ENCODE measurements at regions not wholly inside any gene's neighbourhood (a gene's known extent, or its start where the extent isn't known, plus 50 kb on each side); places are given as distances from the start of the nearest gene placed in this dataset.

- DNase-seq, result no peak
Measured at GRCh38 chr3:10585945-10586344, 80.6 kb upstream of the ATP2B2 start.

DNA sequence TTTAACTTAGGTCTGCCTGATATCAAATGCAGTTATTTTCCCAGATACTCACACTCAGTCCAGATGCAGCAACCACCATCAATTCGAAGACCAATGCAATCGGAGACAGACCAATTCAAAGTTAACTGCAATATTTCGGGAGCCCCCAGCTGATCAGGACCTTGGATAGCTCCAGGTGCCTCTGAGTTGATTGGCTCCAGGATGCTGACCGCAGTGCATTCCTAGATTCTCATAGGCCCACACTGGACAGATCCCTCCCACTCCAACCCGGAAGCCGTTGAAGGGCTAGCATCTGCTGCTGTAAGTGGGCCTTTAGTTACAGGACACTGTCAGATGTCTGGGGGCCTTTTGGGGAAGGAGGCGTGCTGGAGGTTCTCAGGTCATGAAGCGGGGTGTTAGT, 89.5 kb upstream of the ATP2B2 start:
- DNase-seq, result peak in 1 of 2 donors; percentile 46

GRCh38 chr3:10596746-10597448, 91.5 kb upstream of the ATP2B2 start:
- no peak for DNase-seq

DNA sequence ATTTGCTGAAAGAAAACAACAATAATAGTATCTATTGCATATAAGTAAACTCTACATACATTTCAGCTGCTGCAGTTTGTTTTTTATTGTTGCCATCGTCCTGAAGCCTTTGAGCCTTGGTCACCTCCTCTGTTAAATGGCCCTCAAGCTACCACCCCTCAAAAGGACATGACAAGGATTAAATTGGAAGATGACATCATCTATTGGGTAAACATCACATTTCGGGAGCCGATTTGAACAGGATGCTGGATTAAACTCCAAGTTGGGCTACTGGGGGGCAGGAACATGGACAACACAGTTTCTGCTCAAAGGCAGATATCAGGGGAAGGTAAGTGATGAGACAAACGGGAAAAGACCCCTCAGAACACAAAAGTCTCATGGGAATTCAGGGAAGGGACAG, 92.3 kb upstream of the ATP2B2 start:
- no peak for DNase-seq

GRCh38 chr3:10599017-10599416, 93.6 kb upstream of the ATP2B2 start:
- DNase-seq, result no peak

GRCh38 chr3:10599444-10599843, 94.1 kb upstream of the ATP2B2 start:
- no peak for DNase-seq

DNA sequence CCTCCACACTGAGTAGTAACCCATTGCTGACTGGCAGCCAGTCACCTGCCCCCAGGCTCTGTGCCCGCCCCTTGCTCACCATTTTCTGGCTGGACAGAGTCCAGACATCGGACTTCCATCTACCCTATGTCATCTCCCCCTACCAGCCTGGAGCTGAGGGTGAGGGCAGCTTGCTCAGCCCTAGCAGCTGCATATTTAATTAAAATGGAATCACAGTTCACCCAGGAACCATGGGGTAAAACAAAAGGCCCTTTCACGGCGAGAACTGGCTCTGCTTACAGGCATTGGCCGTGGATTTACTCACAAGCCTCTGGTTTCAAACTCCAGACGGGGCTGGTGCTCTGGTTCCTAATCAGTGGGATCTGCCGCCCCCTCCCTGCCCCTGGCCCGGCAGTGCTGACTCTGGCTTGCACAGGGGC, 94.9 kb upstream of the ATP2B2 start:
- no peak for DNase-seq

GRCh38 chr3:10600726-10601125, 95.3 kb upstream of the ATP2B2 start:
- DNase-seq, result no peak

DNA sequence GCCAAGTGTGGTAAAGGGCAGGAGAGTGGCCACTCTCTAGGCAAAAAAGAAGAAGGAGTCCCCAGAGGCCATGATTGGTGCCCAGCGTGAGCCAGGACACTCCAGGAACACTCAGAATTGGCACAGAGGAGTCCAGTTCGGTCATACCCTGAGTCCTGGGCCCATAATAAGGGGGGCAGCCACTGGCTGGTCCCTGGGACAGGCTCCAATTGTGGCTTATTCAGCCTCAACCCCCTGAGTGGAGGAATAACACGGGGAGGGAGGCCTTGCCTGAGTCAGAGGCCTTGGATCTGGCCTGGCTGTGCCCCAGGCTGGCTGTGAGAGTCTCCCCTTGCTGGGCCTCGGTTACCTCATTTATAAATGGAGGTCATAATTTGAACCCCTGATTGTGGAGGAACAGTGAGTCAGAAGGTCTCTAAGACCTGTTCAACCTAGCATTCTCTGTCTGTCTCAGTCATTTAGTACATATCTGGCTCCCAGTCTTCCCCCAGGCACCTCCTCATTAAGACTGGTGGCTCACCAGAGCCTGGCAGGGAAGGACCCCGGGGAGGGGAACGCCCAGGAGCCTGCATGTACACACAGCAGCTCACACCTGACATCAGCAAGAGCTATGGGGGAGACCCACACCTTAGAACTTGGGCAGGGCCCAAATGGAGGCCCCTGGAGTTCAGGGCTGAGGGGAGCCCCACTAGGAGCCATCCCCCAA, 95.9 kb upstream of the ATP2B2 start:
- no peak for DNase-seq

DNA sequence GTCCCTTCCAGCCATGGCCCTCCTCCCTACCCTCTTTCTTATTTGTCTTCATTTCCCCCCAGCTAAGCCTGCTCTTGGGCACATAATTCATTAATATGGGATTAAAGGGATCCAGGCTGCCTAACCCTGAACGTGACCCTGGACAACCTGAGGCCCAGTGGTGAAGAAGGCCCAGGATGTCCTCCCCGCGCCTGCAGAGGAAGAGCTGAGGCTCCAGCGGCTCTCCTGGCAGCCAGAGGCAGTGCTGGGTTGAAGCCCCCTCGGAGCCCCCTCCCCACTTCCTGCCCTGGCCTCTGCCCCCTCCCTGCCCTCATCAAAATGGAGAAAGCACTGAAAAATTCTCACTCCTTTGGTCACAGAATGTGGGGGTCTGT, 96.5 kb upstream of the ATP2B2 start:
- no peak for DNase-seq

DNA sequence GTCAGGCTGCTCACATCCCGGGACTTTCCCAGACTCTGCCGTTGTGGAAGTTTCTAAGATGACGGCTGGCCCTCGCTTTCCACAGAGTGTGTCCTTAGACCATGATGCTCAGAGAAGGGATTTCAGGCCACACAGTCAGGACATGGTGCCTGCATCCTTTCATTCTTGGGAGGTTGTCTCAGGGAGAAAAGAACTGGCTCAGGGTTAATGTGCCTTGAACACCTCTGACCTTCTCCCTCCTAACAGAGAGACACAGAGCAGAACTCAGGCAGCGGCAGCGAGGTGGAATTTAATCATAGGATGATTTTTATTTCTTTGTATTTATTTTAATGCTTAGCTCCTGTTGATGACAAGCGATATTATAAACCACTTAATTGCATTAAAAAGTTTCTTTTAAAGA, 96.9 kb upstream of the ATP2B2 start:
- no peak for DNase-seq

GRCh38 chr3:10602769-10603768, 97.7 kb upstream of the ATP2B2 start:
- peak; percentile 51 to 75 for DNase-seq

GRCh38 chr3:10609134-10609533, 103.7 kb upstream of the ATP2B2 start:
- DNase-seq, result no peak

GRCh38 chr3:10614168-10614567, 108.8 kb upstream of the ATP2B2 start:
- DNase-seq, result no peak

DNA sequence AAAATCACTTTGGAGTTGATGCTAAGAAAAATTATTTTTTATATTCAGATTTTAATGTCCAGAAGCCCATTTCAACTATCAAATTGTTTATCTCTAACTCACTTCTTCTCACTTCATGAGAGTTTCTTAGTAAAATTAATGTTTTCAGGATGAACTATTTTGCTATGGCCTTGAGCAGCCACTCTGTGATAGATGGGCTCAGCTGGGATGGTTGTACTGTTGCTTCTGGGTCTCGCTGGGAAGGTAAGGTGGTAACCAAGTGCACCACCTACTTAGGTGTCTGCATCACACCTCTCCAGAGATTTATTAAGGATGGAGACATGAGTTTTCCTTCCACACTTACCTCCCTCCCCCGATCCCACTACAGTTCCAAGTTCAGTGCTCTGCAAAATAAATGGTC, 110.3 kb upstream of the ATP2B2 start:
- DNase-seq, result no peak

- DNase-seq, result no peak
Measured at GRCh38 chr3:10616321-10616720, 110.9 kb upstream of the ATP2B2 start.

GRCh38 chr3:10619989-10620832, 114.8 kb upstream of the ATP2B2 start:
- DNase-seq, result no peak

DNA sequence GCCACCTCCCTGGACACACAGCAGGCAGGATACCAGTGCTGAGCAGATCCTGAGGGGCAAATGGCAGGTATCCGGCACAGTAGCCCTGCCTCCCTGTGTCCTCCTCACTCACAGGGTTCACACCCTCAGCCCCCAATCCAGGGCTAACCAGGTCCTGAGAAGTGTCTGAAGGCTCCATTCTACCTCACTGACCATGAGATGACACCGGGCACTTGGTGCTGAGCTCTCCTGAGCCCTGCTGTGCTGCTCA, 115.4 kb upstream of the ATP2B2 start:
- DNase-seq, result no peak

GRCh38 chr3:10623578-10624275, 118.3 kb upstream of the ATP2B2 start:
- no peak for DNase-seq

DNA sequence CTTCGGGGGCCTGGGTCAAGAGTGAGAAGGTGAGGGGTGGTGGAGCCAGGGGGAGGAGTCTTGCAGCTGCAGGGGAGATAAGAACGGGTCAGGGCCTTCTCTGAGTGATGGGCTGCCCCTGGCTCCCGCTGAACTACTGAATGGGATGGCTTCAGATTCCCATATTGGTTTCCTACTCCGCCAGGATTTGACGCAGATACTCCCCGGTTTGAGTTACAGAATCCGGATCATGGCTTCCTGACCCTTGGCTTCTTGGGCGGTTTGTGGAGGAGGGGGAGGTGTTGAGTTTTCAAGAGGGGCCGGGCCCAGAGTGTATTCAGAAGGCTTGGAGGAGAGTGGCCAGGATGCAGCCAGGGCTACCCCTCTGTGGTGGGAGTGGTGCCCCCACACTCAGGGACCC, 119.9 kb upstream of the ATP2B2 start:
- no peak for DNase-seq

DNA sequence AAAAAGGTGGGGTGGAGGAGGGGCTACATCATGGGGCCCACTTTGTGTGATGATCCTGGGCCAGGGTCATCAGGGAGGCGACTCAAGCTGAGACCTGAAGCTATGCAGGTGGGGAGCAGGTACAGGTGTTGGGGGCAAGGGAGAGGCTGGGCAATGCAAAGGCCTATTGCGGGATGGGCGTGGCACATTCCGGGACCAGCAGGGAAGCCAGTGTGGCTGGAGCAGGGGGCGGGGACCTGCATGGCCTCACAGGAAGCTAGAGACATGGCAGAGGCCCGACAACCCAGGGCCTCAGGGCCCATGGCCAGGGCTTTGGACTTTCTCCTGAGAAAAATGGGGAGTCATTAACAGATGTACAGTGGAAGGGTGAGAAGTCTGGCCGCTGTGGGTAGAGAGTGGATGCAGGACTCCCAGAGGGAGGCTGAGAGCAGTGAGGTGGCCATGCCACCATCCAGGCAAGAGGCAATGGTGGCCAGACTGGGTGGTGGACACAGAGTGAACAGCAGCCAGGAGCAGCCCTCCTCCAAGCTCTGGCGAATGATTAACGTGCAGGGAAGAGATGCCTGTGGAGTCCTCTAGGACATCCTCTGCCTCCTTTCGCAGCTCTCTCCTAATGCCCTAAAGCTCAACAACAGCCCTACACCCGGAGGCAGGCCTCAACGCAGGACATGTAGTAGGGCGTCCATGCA, 122.6 kb upstream of the ATP2B2 start:
- no peak for DNase-seq

Data from CD4-positive, alpha-beta T cell treated with Interferon alpha-2 for 1 hour (primary cell).